HL-60 (cell line): ENCODE measurements at regions not wholly inside any gene's neighbourhood (a gene's known extent, or its start where the extent isn't known, plus 50 kb on each side); places are given as distances from the start of the nearest gene placed in this dataset.

ENCODE experiments used
- CTCF ChIP-seq: IDR thresholded peaks from one replicate; pipeline ENCODE4 v1.5.1; 2011; ENCODE audit warnings: low read length, control low read depth, inconsistent platforms; ENCODE audit not compliant: insufficient read depth
- GABPA ChIP-seq: IDR thresholded peaks from 2 replicates; pipeline ENCODE4 v1.6.1; 2012; ENCODE audit warnings: low read depth
- POLR2AphosphoS5 ChIP-seq: IDR thresholded peaks from 2 replicates; pipeline ENCODE4 v1.6.1; 2012; ENCODE audit warnings: low read depth

GRCh38 chr2:150028322-150028721 lies 440.7 kb upstream of the MMADHC start:
- TF ChIP-seq CTCF = no peak
- TF ChIP-seq POLR2AphosphoS5 = no peak
- no peak for TF ChIP-seq GABPA
